OCI-M2 (cell line): ENCODE measurements at regions not wholly inside any gene's neighbourhood (a gene's known extent, or its start where the extent isn't known, plus 50 kb on each side); places are given as distances from the start of the nearest gene placed in this dataset.

Experiments
- DNase-seq: peaks from one replicate; lab custom pipeline; 2025; ENCODE audit not compliant: unreplicated experiment; lab: John Stamatoyannopoulos, UW

DNA sequence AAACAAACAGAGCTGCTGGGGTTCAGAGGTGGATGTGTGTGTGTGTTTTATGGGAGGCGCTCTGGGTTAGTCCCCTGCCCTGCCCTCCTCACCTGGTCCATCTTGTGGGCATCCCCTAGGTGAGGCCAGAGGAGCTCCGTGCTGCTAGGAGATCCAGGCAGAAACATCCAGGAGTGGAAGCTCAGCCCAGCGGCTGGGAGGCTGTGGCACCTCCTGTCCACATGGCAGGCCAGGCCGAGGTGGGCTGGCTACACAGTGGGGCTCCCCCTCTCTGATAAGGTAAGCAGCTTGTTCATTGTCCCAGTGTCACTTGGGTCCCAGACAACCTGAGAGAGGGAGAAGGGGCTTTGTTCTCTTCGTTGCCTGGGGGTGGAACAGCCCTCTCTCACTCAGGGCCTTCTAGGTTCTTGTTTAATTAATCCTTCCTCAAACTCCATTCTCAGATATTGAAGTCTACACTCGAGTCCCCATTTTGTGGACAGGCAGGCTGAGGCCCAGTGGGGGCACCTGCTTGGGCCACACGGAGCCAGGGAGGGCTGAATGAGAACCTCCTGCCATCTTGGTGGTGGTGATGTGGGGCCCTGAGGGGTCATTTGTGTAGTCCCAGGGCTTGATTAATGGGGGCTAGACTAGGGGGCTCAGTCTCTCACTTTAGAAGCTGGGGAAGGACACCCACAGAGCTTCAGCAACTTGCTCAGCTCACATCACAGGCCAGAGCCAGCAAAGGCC, 216.8 kb upstream of the GPR26 start:
- no peak for DNase-seq

DNA sequence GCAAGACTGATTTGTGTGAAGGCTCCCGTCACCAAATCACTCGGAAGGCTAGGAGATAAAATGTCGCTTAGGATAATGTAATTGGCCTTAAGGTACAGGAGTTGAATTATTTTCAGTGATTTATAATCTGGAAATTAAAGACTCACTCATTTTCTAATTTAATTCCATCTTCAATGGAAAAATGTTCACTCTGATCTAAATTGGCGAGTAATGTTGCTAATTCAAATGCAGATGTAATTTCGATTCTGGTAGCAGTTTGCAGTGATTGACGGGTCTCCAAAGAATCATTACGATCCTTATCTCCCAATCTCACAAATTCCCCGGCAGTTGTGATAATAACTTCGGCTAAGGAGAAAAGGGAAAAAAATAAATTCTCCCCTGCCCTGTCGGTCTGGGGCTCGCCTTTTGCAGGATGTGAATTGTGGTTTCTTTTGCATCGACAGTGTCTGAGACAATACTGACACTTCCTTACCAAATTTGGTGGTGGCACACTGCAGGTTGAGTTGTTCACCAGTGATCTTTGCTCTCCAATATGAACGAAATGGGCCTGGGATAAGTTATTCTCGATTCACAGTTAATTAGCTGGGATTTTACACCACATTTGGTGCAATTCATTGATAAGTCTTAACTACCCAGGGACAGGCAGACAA, 215.1 kb upstream of the GPR26 start:
- DNase-seq, result no peak

DNA sequence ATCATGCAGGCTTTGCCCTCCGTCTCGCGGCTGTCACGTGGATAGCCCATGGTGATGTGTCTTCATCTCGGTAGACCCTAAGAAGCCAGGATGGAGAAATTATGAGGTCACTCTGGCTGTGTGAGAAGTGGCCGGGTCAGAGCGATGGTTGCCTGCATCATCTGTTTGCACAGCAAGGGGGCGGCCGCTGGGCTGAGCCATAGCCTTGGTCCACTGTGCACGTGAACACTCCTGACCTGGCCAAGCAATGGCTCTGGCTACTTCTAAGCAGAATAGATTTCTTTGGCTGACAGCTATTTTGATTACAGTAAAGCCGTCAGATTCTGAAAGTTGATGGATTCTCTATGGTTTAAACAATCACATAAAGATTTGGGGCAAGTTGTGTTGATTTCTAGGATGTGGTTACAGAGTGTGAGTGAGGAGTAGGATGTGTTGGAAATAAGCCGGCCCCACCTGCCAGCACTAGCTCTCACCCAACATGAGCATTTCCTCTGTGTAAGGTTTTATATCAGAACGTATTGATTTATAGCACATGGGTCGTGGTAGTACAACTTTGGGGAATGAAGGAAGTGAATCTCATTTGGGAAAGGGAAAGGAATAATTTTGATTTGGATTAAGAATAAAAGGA, 214.4 kb upstream of the GPR26 start:
- DNase-seq, result no peak

DNA sequence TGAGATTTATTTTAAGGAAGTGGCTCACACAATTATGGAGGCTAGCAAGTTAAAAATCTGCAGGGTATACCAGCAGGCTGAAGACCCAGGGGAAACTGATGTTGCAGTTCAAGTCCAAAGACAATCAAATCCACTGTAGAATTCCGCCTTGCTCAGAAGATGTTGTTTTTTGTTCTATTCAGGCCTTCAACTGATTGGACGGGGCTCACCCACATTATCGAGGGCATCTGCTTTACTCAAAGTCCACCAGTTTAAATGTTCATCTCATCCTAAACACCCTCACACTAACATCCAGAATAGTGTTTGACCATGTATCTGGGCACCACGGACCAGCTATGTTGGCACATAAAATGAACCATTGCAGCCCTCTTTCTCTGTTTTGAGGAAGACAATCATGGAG, 211.2 kb upstream of the GPR26 start:
- no peak for DNase-seq

DNA sequence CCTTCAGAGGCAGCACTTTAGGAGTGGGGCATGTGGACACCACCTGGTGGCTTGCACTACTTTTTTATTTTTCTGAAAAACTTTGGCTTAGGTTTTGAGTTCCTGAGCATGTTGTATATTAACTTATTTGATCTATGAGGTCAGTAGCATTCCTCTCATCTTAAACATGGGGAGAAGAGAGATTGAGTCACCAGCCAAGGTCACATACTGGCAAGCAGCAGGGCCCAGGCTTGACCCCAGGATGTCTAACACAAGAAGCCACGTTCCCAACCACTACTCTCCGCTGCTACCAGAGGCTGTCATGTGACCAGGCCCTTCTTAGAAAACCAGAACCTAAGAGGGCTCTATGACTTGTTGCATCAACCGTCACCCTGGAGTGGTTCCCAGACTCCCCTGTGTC, 210.3 kb upstream of the GPR26 start:
- DNase-seq, result no peak

DNA sequence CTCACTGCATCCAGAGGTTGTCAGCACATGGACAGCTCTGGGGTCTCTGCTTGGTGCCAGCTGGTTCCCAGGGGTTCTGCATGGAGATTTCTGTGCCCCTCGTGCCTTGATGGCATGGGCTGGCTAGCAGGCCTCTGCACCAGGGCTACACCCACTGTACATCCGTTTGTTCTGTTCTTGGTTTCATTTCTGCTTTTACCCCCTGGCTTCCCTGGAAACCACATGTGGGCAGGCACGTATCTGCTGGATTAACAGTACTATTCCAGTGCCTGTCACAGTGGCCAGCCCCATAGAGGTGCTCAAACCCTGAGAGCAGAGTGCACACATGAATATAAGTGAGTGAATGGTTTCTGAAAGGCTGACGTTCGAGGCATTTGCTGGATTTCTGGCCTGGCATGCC, 207.2 kb upstream of the GPR26 start:
- no peak for DNase-seq

DNA sequence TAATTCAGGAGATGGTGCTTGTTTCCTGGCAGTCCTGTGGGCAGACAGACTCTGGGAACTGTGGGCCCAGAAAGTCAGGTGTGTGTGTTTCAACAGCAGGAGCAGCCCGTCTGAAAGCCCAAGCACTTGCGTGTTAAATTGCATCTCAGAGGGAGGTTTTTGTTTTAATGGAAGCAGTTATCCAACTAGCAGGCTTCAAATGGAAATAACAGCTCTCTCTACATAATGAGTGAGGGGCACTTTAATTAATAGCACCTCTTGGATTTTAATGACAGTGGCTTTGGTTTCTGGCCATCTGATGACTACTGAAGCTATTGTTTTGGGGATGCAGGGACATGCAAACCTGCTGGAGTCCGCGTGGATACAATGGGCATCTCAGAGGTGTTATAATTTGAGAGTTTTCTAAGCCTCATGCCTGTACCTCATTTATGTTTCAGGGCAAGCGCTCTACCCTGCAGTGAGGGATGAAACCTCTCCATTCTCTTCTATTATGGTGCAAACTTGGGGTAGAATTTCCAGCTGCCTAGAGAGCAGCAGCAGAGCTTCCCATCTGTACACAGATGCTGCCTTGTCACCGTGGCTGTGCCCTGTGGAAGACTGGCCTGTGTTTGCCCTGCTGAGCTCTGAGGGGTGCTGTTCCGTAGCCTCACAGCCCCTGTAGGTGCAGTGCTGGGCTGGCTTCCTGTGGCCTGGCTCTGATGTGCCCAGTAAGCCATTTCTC, 206.6 kb upstream of the GPR26 start:
- no peak for DNase-seq

DNA sequence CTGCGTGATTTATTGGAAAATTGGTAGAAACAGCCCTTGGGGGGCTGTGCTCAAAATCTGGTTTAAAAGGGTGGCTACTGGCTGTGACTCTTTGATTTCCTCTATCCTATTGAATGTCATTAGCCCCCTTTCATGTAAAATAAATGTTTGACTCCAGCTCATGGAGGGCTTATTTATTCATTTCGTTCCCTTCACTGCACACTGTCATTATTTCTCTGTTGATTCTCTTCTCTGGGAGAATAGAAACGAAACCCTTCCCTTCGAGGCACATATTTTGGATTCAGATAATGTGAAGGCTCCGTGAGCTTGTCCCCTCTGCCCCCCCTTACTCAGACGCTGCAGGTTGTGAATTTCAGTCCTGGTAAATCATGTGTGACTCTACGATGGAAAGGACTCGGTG, 203.9 kb upstream of the GPR26 start:
- no peak for DNase-seq

DNA sequence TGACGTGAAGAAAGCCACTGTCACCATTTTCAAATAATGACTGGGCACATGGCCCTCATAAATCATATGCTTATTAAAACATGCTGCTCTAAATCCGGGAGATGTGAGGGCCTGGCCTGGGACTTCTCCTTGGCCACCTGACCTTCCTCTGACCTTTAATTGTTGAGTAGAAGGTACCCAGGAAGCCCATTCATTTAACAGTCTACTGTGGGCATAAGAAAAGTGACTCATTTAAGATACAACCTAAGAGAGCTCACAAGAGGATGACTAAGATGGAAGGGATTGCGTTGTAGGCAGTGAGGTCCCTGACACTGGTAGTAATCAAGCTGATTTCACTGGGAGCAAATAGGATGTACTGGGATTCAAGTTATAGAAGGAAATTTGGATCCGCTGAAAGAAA, 203.4 kb upstream of the GPR26 start:
- DNase-seq, result no peak

DNA sequence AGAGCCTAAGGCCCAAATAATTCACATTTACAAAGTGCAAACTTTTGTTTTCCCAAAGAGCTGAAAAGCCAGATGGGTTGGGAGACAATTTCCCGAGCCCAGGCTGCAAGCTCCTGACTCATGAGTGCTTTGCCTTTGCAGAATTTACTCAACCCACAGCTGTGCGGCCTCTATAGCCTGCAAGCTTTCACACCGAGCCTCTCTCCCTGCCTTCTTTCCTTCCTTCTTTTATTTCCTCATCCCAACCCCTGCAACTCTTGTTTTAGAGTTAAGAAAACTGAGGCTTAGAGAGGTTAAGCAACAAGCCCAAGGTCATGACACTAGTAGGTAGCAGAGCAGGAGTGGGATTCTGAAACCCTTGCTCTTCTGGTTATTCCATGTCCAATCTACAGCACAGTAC, 203.0 kb upstream of the GPR26 start:
- no peak for DNase-seq

DNA sequence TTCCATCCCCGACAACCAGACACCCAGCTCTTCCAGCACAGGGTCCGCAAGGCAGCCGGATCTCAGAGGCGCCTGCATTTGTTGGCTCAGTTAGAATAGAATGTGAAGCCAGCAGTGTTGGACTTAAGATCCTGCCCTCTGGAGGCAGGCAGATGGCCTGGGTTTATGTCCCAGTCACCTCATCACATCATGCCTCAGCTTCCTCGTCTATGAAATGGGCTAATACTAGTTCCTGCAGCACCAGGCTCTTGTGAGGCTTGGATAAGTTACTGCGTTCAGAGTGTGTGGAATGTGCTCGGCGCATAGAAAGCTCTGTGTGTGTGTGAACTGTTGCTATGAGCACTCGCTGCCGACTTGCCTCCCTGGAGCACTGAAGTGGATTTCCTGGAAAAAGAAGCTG, 202.5 kb upstream of the GPR26 start:
- no peak for DNase-seq

DNA sequence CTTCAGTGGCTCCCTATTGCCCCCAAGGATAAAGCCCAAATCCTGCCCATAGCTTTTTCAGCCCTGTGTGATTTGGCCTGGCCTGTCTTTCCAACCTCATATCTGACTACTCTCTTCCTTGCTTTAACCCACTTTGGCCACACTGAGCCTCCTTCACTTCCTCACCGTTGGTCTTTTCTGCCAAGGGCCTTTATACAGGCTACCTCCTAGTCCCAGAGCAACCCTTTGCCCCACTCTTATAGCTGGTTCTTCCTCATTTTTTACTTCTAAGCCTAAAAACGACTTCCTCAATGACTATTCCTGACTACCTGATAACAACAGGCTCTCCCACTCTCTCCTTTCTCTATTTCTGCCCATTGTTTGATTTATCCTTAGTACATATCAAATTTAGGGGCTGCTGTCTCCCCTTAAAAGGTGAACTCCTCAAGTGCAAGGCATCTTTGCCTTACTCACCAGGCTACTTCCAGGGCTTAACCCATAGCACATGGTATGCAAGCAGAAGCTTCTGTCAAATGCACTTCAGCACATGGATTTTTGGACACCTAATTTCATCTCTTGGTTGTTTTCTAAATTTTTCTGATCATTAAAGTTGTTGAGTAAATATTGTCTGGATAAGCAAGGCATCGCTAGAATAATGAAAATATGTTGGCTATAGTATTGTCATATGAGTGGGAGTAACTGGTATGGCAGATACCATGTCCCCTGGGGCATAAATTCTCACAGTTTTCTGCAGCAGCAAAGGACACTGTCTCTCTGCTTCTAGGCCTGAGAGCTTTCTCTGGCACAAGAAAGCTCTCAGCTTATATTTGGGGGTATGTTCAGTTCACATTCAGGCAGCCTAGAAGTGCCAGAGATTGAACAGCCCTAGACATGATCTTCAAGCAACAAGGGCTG, 201.5 kb upstream of the GPR26 start:
- DNase-seq, result no peak

DNA sequence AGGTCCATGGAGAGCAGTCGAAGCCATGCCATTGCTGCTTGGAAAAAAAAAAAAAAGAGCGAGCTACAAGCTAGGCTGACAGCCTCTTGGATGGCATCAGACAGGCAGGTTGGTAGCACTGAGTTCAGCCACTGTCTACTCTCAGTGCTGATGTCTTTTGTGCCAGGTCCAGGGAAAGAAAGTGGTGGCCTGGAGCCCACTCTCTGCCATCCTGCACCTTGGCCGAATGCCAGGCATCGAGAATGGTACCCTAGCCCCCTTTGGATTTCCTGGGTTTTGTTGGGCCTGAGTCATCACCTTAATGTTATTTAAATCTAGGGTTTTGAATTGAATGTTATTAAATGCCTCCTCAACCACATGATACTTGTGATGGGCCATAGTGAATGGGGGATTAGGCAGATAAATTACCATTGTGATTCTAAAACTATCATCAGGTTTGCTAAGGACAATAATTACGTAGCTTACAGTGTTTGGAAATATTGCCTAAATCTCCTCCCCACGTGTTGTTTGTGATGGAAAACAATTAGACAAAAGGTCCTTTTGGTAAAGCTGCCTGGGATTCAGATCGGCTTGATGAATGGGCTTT, 195.7 kb upstream of the GPR26 start:
- no peak for DNase-seq

DNA sequence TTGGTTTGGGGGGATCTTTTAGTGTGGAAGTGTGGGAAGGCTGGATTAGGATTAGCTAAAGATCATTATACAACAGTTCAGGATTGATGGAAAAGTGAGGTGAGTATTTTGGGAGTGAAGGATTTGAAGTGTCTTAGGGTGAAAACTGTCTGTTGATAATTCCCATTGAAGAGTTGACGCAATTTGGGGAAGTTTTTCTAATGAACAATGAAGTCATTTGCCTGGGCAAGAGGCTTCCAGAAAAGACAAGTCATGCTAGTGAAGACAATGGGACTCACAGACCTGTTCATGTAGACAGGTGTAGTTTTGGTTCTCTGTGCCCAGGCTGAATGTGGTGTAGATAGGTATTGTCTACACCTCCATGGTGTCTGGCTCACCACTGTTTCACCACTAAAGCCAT, 194.3 kb upstream of the GPR26 start:
- DNase-seq, result no peak

DNA sequence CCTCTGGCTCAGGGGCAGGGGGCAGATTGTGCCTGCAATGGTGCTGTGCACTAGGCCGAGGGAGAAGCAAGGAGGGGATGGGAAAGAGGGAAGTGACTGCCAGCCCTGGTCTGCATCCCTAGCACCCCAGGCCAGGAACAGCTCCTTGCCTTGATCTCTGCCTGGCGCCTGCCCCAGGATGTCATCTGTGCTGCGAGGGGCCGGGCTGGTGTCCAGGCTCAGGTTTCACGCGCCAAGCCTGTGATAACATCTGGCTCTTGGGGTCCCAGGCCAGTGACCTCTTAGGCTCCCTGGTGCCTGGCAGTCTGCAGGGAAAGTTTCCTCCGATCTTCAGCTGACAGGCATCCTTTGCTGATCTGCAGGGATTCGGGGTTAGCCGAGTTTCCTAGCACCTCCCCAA, 193.5 kb upstream of the GPR26 start:
- DNase-seq, result no peak

DNA sequence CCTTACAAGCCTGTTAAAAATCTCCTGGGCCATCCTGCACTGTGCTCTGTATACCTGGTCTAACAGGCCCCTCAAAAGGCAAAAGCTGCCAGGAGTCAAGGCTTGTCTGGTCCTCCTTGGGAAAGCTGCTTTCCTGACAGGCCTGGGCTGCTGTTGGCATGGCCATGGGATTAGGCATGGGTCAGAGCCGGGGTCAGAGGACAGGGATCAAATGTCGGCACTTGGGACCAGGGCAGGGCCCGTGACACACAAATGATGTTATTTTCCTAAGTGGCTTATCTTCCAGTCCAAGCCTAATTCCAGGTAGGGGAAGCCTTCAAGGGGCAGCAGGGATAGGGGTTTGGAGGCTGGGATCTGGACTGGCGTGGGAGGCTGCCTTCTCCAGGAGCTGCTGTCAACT, 191.5 kb upstream of the GPR26 start:
- no peak for DNase-seq

DNA sequence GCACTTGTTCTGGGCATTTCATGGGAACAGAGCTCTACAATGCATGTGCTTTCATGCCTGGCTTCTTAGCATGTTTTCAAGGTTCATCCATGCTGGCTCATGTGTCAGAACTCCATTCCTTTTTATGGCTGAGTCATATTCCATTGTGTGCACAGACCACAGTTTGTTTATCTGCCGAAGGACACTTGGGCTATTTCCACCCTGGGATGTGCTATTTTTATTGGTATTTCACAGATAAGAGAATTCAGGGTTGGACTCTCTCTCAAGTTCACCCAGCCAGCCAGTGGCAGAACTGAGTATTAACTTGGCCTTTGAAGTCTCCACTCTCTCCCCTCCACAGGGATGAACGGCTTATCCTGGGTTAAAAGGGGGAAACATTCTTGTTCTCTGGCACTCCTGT, 190.7 kb upstream of the GPR26 start:
- no peak for DNase-seq

DNA sequence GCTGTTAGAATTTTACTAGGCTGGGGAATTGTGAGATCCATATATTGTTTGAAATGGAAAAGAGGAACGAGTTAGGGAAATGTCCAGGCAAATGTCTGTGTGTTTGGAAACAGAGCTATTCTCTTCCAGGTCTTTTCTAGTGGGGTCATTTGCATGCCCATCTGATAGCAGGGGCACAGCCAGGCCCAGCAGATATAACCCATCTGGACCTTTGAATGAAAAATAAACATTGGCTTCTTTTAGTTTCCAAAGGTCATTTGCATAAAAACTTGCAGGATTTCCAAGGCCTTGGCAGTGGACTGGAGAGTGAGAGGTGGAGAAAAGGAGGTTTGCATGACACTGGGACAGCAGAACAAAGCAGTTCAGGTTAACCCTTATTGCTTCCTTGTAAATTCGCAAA, 188.0 kb upstream of the GPR26 start:
- DNase-seq, result no peak

DNA sequence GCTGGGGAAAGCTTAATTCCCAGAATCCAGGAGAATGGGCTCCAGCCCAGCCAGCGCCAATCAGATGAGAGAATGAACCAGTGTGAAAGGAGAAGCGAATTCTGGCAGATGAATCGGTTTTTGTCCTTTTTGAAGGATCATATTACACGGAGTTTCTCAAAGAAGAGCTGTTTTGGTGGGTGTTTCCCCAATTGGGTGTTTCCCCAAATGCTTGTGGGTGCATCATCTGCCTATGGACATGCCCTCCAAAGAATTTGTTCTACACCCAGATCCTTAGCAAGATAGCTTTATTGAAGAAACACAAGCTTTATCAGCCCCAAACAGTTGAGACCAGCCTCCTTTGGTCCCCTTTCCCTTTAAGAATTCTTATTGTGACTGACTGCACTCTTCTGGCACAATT, 186.5 kb upstream of the GPR26 start:
- no peak for DNase-seq

DNA sequence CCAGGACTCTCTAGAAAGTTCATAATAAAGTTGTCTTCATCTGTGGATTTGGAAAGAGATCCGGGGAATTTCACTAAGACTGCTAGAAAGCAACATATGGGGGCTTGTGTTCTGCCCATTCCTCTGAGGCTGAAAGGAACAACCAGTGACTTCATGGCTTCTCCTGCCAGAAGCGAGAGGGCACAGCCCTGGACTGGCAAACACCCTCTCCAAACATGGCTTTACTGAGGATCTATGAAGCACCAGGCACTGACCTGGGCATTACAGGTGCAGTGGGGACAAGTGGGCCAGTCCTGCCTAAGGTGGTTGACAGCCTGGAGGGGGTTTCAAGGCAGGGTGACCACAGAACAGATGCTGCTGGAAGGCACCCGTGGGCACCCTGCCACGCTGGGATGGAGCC, 185.8 kb upstream of the GPR26 start:
- DNase-seq, result no peak

DNA sequence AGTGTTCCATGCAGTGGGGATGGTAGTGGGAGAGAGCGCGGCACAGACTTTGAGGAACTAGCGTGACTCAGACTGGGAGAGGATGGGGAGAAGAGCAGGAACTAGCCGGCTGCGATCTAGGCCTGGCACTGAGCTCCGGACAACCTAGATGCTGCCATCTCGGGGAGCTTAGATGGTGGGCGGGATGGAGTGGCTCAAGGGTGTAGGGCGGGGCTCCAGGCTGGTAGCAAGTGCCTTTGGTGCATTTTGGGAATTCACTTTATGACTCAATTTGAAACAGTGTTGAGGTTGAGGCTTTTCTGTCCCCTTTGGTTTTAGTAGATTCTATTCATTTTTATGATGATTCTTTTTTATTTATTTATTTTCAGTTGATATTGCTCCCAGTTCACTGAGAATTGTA, 185.3 kb upstream of the GPR26 start:
- DNase-seq, result no peak
